ENCODE measurements at regions not wholly inside any gene's neighbourhood (a gene's known extent, or its start where the extent isn't known, plus 50 kb on each side); places are given as distances from the start of the nearest gene placed in this dataset.
A peak's percentile ranks its signal among the peaks of the same experiment; 100 is the strongest.

GRCh38 chr20:59403261-59403961, 103.0 kb downstream of the EDN3 start:
- DNase-seq (ENCODE audit: low read depth in 2 of 2, low spot score in 1 of 2) = peak; percentile 30 to 56

GRCh38 chr20:59403962-59404314, 103.5 kb downstream of the EDN3 start:
- DNase-seq (ENCODE audit: low read depth in 2 of 2, low spot score in 1 of 2) = no peak

- no peak for DNase-seq (ENCODE audit: low read depth in 2 of 2, low spot score in 1 of 2)
These were observed 104.3 kb downstream of the EDN3 start for GRCh38 chr20:59404749-59405148.

- DNase-seq (ENCODE audit: low read depth in 2 of 2, low spot score in 1 of 2) = no peak
These were observed 105.1 kb downstream of the EDN3 start for GRCh38 chr20:59405226-59406200.

GRCh38 chr20:59406446-59406845, 106.0 kb downstream of the EDN3 start:
- no peak for DNase-seq (ENCODE audit: low read depth in 2 of 2, low spot score in 1 of 2)

GRCh38 chr20:59411170-59411569, 110.8 kb downstream of the EDN3 start:
- DNase-seq (ENCODE audit: low read depth in 2 of 2, low spot score in 1 of 2) = no peak

GRCh38 chr20:59411589-59411988, 111.2 kb downstream of the EDN3 start:
- no peak for DNase-seq (ENCODE audit: low read depth in 2 of 2, low spot score in 1 of 2)

GRCh38 chr20:59412181-59412580, 111.8 kb downstream of the EDN3 start:
- no peak for DNase-seq (ENCODE audit: low read depth in 2 of 2, low spot score in 1 of 2)

GRCh38 chr20:59412875-59413284, 112.5 kb downstream of the EDN3 start:
- DNase-seq (ENCODE audit: low read depth in 2 of 2, low spot score in 1 of 2) = no peak

GRCh38 chr20:59413326-59413865, 113.0 kb downstream of the EDN3 start:
- no peak for DNase-seq (ENCODE audit: low read depth in 2 of 2, low spot score in 1 of 2)

- no peak for DNase-seq (ENCODE audit: low read depth in 2 of 2, low spot score in 1 of 2)
These were observed 114.7 kb downstream of the EDN3 start for GRCh38 chr20:59414936-59415623.

GRCh38 chr20:59416916-59417315, 116.5 kb downstream of the EDN3 start:
- DNase-seq (ENCODE audit: low read depth in 2 of 2, low spot score in 1 of 2) = no peak

GRCh38 chr20:59421089-59421488, 120.7 kb downstream of the EDN3 start:
- DNase-seq (ENCODE audit: low read depth in 2 of 2, low spot score in 1 of 2) = no peak

GRCh38 chr20:59421920-59422637, 121.7 kb downstream of the EDN3 start:
- no peak for DNase-seq (ENCODE audit: low read depth in 2 of 2, low spot score in 1 of 2)

GRCh38 chr20:59422872-59423544, 122.6 kb downstream of the EDN3 start:
- DNase-seq (ENCODE audit: low read depth in 2 of 2, low spot score in 1 of 2) = no peak

- DNase-seq (ENCODE audit: low read depth in 2 of 2, low spot score in 1 of 2) = no peak
These were observed 124.6 kb downstream of the EDN3 start for GRCh38 chr20:59424976-59425375.

- no peak for DNase-seq (ENCODE audit: low read depth in 2 of 2, low spot score in 1 of 2)
These were observed 125.2 kb downstream of the EDN3 start for GRCh38 chr20:59425572-59425971.

GRCh38 chr20:59428006-59428405, 127.6 kb downstream of the EDN3 start:
- DNase-seq (ENCODE audit: low read depth in 2 of 2, low spot score in 1 of 2) = no peak

GRCh38 chr20:59428441-59429205, 128.2 kb downstream of the EDN3 start:
- no peak for DNase-seq (ENCODE audit: low read depth in 2 of 2, low spot score in 1 of 2)

Measured in stimulated activated CD8-positive, alpha-beta memory T cell treated with anti-CD3 and anti-CD28 coated beads, Interleukin-4, amount 100 ng/mL, for 4 hours (primary cell).